ENCODE measurements at regions not wholly inside any gene's neighbourhood (a gene's known extent, or its start where the extent isn't known, plus 50 kb on each side); places are given as distances from the start of the nearest gene placed in this dataset.

GRCh38 chr3:159785273-159785708, 203.3 kb upstream of the IL12A start:
- DNase-seq: no peak
- TF ChIP-seq GATA1 (IDR thresholded peaks at IDR 0.05; ENCODE audit: low read depth, low read length) (no peak), POLR2A (IDR thresholded peaks at IDR 0.05; ENCODE audit: low read length) (no peak)

- TF ChIP-seq POLR2A (IDR thresholded peaks at IDR 0.05; ENCODE audit: low read length) (no peak), GATA1 (IDR thresholded peaks at IDR 0.05; ENCODE audit: low read depth, low read length) (no peak)
- no peak for DNase-seq
Measured at GRCh38 chr3:159786489-159787177, 202.0 kb upstream of the IL12A start.

DNA sequence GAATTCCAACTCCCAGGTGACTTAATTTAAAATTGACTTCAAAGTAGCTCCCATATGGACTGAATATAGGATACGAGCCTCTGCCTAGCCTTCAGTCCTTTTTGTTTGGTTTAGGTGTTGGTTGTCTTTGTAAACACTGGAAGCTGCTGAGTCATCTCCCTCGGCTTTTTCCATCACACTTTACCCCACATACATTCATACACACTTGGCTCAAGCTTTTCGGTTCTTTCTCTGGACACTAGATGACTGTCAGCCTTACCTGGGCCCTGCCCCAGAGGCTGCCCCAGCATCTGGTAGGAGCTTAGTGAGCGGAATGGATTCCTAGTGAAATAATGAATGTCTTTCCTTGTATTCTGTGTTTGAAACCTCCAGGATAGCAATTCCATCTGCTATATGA, 201.5 kb upstream of the IL12A start:
- no peak for TF ChIP-seq GATA1 (IDR thresholded peaks at IDR 0.05; ENCODE audit: low read depth, low read length)
- TF ChIP-seq POLR2A (IDR thresholded peaks at IDR 0.05; ENCODE audit: low read length): no peak

GRCh38 chr3:159787794-159788205, 200.8 kb upstream of the IL12A start:
- DNase-seq: no peak
- TF ChIP-seq POLR2A (IDR thresholded peaks at IDR 0.05; ENCODE audit: low read length) (no peak), GATA1 (IDR thresholded peaks at IDR 0.05; ENCODE audit: low read depth, low read length) (no peak)

More for the DNA sequence above, 201.5 kb upstream of the IL12A start:
- no peak for DNase-seq

DNA sequence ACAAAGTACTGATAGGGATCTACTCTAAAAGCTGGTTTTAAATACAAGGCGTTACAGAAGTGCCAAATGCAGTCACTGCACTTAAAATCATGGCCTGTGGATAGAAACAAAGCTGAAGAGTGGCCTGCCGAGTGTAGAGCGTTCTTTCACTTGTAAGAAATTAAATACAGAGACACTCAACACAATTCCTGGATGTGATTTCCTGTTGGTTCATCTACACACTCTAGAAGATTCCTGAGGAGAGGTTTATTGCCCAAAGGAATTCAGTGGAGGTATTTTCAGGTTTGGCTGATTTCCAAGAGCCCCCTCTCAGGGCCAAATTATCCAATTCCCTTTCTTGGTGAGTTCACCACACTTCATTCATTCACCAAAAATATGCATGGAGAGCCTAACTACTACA, 200.3 kb upstream of the IL12A start:
- no peak for TF ChIP-seq GATA1 (IDR thresholded peaks at IDR 0.05; ENCODE audit: low read depth, low read length)
- no peak for TF ChIP-seq POLR2A (IDR thresholded peaks at IDR 0.05; ENCODE audit: low read length)
- no peak for DNase-seq

- TF ChIP-seq POLR2A (IDR thresholded peaks at IDR 0.05; ENCODE audit: low read length): no peak
- TF ChIP-seq GATA1 (IDR thresholded peaks at IDR 0.05; ENCODE audit: low read depth, low read length): no peak
- DNase-seq: no peak
Measured at GRCh38 chr3:159789017-159789416, 199.6 kb upstream of the IL12A start.

DNA sequence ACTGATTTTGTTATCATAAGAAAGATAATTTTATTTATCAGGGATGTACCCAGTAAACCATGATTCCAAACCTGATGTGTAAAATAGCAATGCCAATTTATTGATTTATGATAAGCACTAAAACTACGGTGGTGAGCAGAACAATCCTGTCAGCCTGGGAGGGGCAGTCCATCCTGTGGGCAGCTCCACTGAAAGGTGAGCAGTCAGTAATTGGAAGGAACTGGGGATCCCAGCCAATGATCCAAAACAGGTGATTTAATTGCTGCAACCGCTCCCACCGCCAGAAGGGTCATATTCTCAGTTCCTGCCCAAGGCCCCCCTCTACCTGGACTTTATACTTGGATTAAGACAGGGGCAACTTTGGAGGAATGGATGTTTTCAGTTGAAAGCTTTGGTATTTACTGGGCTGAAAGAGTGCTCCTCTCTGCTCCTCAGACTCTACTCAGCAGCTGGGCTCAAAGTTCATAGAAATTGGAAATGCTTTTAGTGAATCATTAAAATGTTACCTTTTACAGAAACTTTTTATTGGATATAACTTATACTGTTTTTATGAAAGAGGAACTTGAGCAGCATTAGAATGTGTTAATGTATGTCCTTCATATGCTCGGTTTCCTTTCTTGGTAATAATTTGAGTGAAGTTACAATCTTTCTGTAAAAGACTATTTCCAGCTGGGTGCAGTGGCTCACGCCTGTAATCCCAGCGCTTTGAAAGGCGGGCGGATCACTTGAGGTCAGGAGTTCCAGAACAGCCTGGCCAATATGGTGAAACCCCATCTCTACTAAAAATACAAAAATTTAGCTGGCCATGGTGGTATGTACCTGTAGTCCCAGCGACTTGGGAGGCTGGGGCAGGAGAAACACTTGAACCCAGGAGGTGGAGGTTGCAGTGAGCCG, 198.6 kb upstream of the IL12A start:
- TF ChIP-seq POLR2A (IDR thresholded peaks at IDR 0.05; ENCODE audit: low read length) (no peak), GATA1 (IDR thresholded peaks at IDR 0.05; ENCODE audit: low read depth, low read length) (no peak)
- no peak for DNase-seq

- TF ChIP-seq GATA1 (IDR thresholded peaks at IDR 0.05; ENCODE audit: low read depth, low read length): no peak
- no peak for TF ChIP-seq POLR2A (IDR thresholded peaks at IDR 0.05; ENCODE audit: low read length)
- DNase-seq: no peak
Measured at GRCh38 chr3:159791336-159791735, 197.3 kb upstream of the IL12A start.

GRCh38 chr3:159792070-159792469, 196.6 kb upstream of the IL12A start:
- no peak for DNase-seq
- TF ChIP-seq GATA1 (IDR thresholded peaks at IDR 0.05; ENCODE audit: low read depth, low read length) (no peak), POLR2A (IDR thresholded peaks at IDR 0.05; ENCODE audit: low read length) (no peak)

- no peak for TF ChIP-seq GATA1 (IDR thresholded peaks at IDR 0.05; ENCODE audit: low read depth, low read length)
- TF ChIP-seq POLR2A (IDR thresholded peaks at IDR 0.05; ENCODE audit: low read length): no peak
- DNase-seq: no peak
Measured at GRCh38 chr3:159795042-159795441, 193.6 kb upstream of the IL12A start.

- DNase-seq: no peak
- no peak for TF ChIP-seq POLR2A (IDR thresholded peaks at IDR 0.05; ENCODE audit: low read length)
- no peak for TF ChIP-seq GATA1 (IDR thresholded peaks at IDR 0.05; ENCODE audit: low read depth, low read length)
Measured at GRCh38 chr3:159795681-159796175, 192.9 kb upstream of the IL12A start.

GRCh38 chr3:159796226-159796625, 192.4 kb upstream of the IL12A start:
- no peak for DNase-seq

DNA sequence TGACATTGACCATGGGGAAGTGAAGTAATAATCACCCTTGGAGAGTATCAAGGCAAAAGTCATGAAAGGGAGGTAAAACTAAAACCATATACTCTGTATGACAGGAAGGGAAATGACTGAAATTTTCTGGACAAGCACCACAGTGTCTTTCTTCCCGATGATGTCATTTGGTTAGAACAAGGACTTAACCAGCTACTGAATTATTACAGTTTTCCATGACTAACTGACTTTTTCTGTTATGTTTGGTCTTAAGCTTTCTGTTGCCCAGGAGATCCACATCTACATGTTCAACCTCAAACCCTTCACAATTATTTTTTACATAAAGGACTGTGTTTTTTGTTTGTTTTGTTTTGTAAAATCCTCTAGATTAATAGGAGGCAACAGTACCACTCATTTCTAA, 191.9 kb upstream of the IL12A start:
- TF ChIP-seq GATA1 (IDR thresholded peaks at IDR 0.05; ENCODE audit: low read depth, low read length) (no peak), POLR2A (IDR thresholded peaks at IDR 0.05; ENCODE audit: low read length) (no peak)
- DNase-seq: no peak

More at GRCh38 chr3:159796226-159796625, 192.4 kb upstream of the IL12A start:
- TF ChIP-seq GATA1 (IDR thresholded peaks at IDR 0.05; ENCODE audit: low read depth, low read length) (no peak), POLR2A (IDR thresholded peaks at IDR 0.05; ENCODE audit: low read length) (no peak)

DNA sequence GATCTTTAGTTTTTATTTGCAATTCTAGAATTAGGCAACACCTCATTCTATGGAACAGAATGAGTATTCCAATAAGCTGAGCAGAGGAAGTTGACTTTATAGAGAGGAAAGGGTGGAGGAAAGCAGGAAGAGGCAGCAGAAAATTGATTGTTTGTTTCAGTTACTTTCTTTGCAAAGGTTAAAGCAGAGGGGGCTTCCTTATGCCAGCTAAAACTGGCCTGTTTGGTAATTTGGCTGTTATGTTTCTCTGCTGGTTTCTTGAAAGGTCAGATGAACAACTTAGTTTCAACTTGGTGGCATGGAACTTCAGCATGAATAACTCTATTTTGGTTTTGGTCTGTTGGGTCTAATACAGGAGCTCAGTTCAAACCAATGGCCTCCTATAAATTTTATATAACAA, 190.9 kb upstream of the IL12A start:
- no peak for DNase-seq
- TF ChIP-seq POLR2A (IDR thresholded peaks at IDR 0.05; ENCODE audit: low read length) (no peak), GATA1 (IDR thresholded peaks at IDR 0.05; ENCODE audit: low read depth, low read length) (no peak)

All from erythroblast (primary cell).